H9 (cell line): ENCODE measurements at regions not wholly inside any gene's neighbourhood (a gene's known extent, or its start where the extent isn't known, plus 50 kb on each side); places are given as distances from the start of the nearest gene placed in this dataset.

Experiments
- DNase-seq: peaks from one replicate; pipeline ENCODE4 v3.0.0-alpha.2; 2017
- H2AFZ ChIP-seq: one replicate; pipeline ENCODE4 v1.6.1; 2013; ENCODE audit warnings: mild to moderate bottlenecking, low read length, control low read depth, moderate library complexity
- H2AK5ac ChIP-seq: 2 replicates; pipeline ENCODE4 v1.6.1; 2013; ENCODE audit warnings: low read length, control low read depth, mixed read lengths; ENCODE audit not compliant: insufficient read length
- H2BK120ac ChIP-seq: one replicate; pipeline ENCODE4 v1.6.1; 2013; ENCODE audit warnings: low read depth, mild to moderate bottlenecking, low read length, control low read depth, inconsistent platforms; ENCODE audit not compliant: poor library complexity, severe bottlenecking
- H2BK12ac ChIP-seq: 2 replicates; pipeline ENCODE4 v1.6.1; 2013; ENCODE audit warnings: low read length, control low read depth, mixed read lengths, low read depth; ENCODE audit not compliant: insufficient read length
- H2BK15ac ChIP-seq: 2 replicates; pipeline ENCODE4 v1.6.1; 2013; ENCODE audit warnings: low read depth, low read length, control low read depth
- H2BK20ac ChIP-seq: one replicate; pipeline ENCODE4 v1.6.1; 2013; ENCODE audit warnings: low read depth, mild to moderate bottlenecking, low read length, control low read depth, inconsistent platforms; ENCODE audit not compliant: poor library complexity, severe bottlenecking
- H2BK5ac ChIP-seq: 2 replicates; pipeline ENCODE4 v1.6.1; 2013; ENCODE audit warnings: low read length, control low read depth, mixed read lengths; ENCODE audit not compliant: insufficient read length
- H3K14ac ChIP-seq: 2 replicates; pipeline ENCODE4 v1.6.1; 2013; ENCODE audit warnings: low read length, control low read depth; ENCODE audit not compliant: insufficient read depth
- H3K18ac ChIP-seq: 2 replicates; pipeline ENCODE4 v1.6.1; 2013; ENCODE audit warnings: low read depth, mild to moderate bottlenecking, mixed read lengths, low read length, control low read depth; ENCODE audit not compliant: insufficient read length
- H3K23ac ChIP-seq: 2 replicates; pipeline ENCODE4 v1.6.1; 2013; ENCODE audit warnings: low read length, control low read depth, mixed read lengths, low read depth; ENCODE audit not compliant: insufficient read length
- H3K23me2 ChIP-seq: 2 replicates; pipeline ENCODE4 v1.6.1; 2013; ENCODE audit warnings: low read depth, mild to moderate bottlenecking, mixed read lengths, low read length, control low read depth; ENCODE audit not compliant: insufficient read length, poor library complexity, severe bottlenecking
- H3K27ac ChIP-seq: 2 replicates; pipeline ENCODE4 v1.5.1; 2013; ENCODE audit warnings: low read length, control low read depth, mixed read lengths, low read depth; ENCODE audit not compliant: insufficient read length
- H3K27me3 ChIP-seq: 2 replicates; pipeline ENCODE4 v1.6.1; 2013; ENCODE audit warnings: low read length, control low read depth, inconsistent platforms; ENCODE audit not compliant: insufficient read depth
- H3K4ac ChIP-seq: 2 replicates; pipeline ENCODE4 v1.6.1; 2013; ENCODE audit warnings: low read depth, mild to moderate bottlenecking, control low read depth, inconsistent platforms, low read length, moderate library complexity
- H3K4me1 ChIP-seq: 2 replicates; pipeline ENCODE4 v1.6.1; 2013; ENCODE audit warnings: low read length, control low read depth, inconsistent platforms; ENCODE audit not compliant: insufficient read depth
- H3K4me2 ChIP-seq: 2 replicates; pipeline ENCODE4 v1.6.1; 2013; ENCODE audit warnings: low read length, control low read depth, mixed read lengths; ENCODE audit not compliant: insufficient read length, insufficient read depth
- H3K56ac ChIP-seq: 2 replicates; pipeline ENCODE4 v1.6.1; 2013; ENCODE audit warnings: low read depth, mild to moderate bottlenecking, mixed read lengths, low read length, control low read depth; ENCODE audit not compliant: insufficient read length
- H3K79me1 ChIP-seq: 2 replicates; pipeline ENCODE4 v1.6.1; 2013; ENCODE audit warnings: low read depth, mild to moderate bottlenecking, moderate library complexity, low read length, control low read depth, inconsistent platforms; ENCODE audit not compliant: insufficient read depth, poor library complexity, severe bottlenecking
- H3K79me2 ChIP-seq: 2 replicates; pipeline ENCODE4 v1.6.1; 2013; ENCODE audit warnings: low read length, control low read depth, inconsistent platforms; ENCODE audit not compliant: insufficient read depth
- H3K9ac ChIP-seq: 2 replicates; pipeline ENCODE4 v1.6.1; 2013; ENCODE audit warnings: low read length, control low read depth, mixed read lengths; ENCODE audit not compliant: insufficient read length; ENCODE audit errors: extremely low read depth
- H3K9me3 ChIP-seq: one replicate; pipeline ENCODE4 v1.6.1; 2013; ENCODE audit warnings: low read depth, low read length, inconsistent platforms; ENCODE audit not compliant: control insufficient read depth
- H3T11ph ChIP-seq: one replicate; pipeline ENCODE4 v1.6.1; 2013; ENCODE audit warnings: mild to moderate bottlenecking, low read length, control low read depth, inconsistent platforms
- H4K20me1 ChIP-seq: one replicate; pipeline ENCODE4 v1.6.1; 2013; ENCODE audit not compliant: control insufficient read depth, insufficient read length, insufficient read depth
- H4K5ac ChIP-seq: 2 replicates; pipeline ENCODE4 v1.6.1; 2013; ENCODE audit warnings: low read depth, mild to moderate bottlenecking, mixed read lengths, low read length, control low read depth; ENCODE audit not compliant: insufficient read length
- H4K8ac ChIP-seq: replicated peaks from 2 replicates; pipeline ENCODE4 v1.6.1; 2013; ENCODE audit warnings: low read length, control low read depth, mixed read lengths, low read depth; ENCODE audit not compliant: insufficient read length
- H4K91ac ChIP-seq: 2 replicates; pipeline ENCODE4 v1.6.1; 2013; ENCODE audit warnings: low read depth, mild to moderate bottlenecking, moderate library complexity, mixed read lengths, low read length, control low read depth; ENCODE audit not compliant: insufficient read length
- H3K27ac Mint-ChIP-seq, 3 experiments: 2 replicates in 2 of 3; 3 replicates in 1 of 3; pipeline ENCODE4 v1.8.0; 2020 to 2021; ENCODE audit warnings: mixed read lengths in 3 of 3, mild to moderate bottlenecking in 1 of 3, moderate library complexity in 1 of 3
- H3K27me3 Mint-ChIP-seq: 2 replicates; pipeline ENCODE4 v1.8.0; 2021; ENCODE audit warnings: low read depth, mild to moderate bottlenecking, moderate library complexity, mixed read lengths
- H3K36me3 Mint-ChIP-seq, 3 experiments: 2 replicates in 2 of 3; 3 replicates in 1 of 3; pipeline ENCODE4 v1.8.0; 2020 to 2021; ENCODE audit warnings: low read depth in 3 of 3, mixed read lengths in 3 of 3; ENCODE audit not compliant: insufficient read depth in 1 of 3
- H3K4me1 Mint-ChIP-seq, 2 experiments: 2 replicates each; pipeline ENCODE4 v1.8.0; 2020; ENCODE audit warnings: mixed read lengths in 2 of 2
- H3K4me3 Mint-ChIP-seq, 2 experiments: 2 replicates in 1 of 2; 3 replicates in 1 of 2; pipeline ENCODE4 v1.8.0; 2020 to 2021; ENCODE audit warnings: mild to moderate bottlenecking in 2 of 2, mixed read lengths in 2 of 2, moderate library complexity in 1 of 2
- H3K9me3 Mint-ChIP-seq, 2 experiments: 2 replicates in 1 of 2; 3 replicates in 1 of 2; pipeline ENCODE4 v1.8.0; 2020; ENCODE audit warnings: mild to moderate bottlenecking in 2 of 2, mixed read lengths in 2 of 2, moderate library complexity in 1 of 2
- CTCF ChIP-seq: fragments of 200-600 bp; sonication (generic); conservative IDR thresholded peaks from 3 replicates; pipeline ENCODE4 v1.8.0; 2021; ENCODE audit warnings: antibody characterized with exemption, mild to moderate bottlenecking
- WGBS: extraction: QIAGEN DNeasy Blood & Tissue Kit; methylation state at CpG from one replicate; pipeline ENCODE4 v1.1.7; 2013; ENCODE audit warnings: missing lambda C conversion rate, low lambda C conversion rate, mixed read lengths; ENCODE audit not compliant: insufficient read length; ENCODE audit errors: extremely low coverage; 5-methylcytosine and 5-hydroxymethylcytosine counted together

DNA sequence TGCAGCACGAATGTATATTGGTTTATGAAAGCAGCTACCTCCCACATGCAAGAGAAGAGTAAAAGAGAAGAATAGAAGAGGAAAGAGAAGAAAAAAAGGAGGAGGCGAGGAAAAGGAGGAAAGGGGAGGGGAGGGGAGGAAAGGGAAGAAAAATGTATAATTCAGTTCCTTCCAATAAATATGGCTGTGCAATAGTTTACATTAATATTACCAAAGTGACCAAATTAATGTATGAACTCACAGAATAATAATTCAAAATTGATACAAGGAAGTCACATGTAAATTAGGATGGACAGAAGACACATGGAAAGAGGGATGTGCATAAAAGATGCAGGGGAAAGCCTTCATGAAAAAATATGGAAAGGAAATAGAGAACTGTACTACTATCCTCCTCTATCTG is 172.5 kb downstream of the SLC38A4 start:
- no peak overlapping the region for H3K9ac ChIP-seq
- H3K36me3 Mint-ChIP-seq: peaks cover 6 to 8% (median 7%) of the 10 kb centered on the region in 3 experiments; a peak in 6 of 7 replicates
- H3K27me3 Mint-ChIP-seq: no peaks in the 10 kb centered on the region
- H3K9me3 Mint-ChIP-seq: peaks cover 7% of the 10 kb centered on the region in 2 experiments; a peak in 4 of 5 replicates
- no peaks in the 10 kb centered on the region for H3K79me2 ChIP-seq
- peaks cover 4% of the 10 kb centered on the region; the same call in 1 of the 2 replicates for H3K4me1 ChIP-seq
- no peak overlapping the region for H3K4ac ChIP-seq
- no peak overlapping the region for H4K91ac ChIP-seq
- H3K79me1 ChIP-seq: no peaks in the 10 kb centered on the region
- H3T11ph ChIP-seq: no peak overlapping the region
- DNase-seq: no peak
- H2BK12ac ChIP-seq: no peak overlapping the region
- no peak overlapping the region for H3K56ac ChIP-seq
- no peak for TF ChIP-seq CTCF
- H3K23ac ChIP-seq: no peak overlapping the region
- H3K27me3 ChIP-seq: no peaks in the 10 kb centered on the region
- no peaks in the 10 kb centered on the region for H4K20me1 ChIP-seq
- H2BK20ac ChIP-seq: no peak overlapping the region
- no peak overlapping the region for H2BK15ac ChIP-seq
- H3K14ac ChIP-seq: no peak overlapping the region
- H3K9me3 ChIP-seq: no peaks in the 10 kb centered on the region
- H3K4me2 ChIP-seq: no peak overlapping the region
- no peak overlapping the region for H2AFZ ChIP-seq
- H3K4me3 Mint-ChIP-seq: no peak overlapping the region
- H3K27ac Mint-ChIP-seq: no peak overlapping the region
- H3K18ac ChIP-seq: no peak overlapping the region
- no peaks in the 10 kb centered on the region for H3K23me2 ChIP-seq
- no peak overlapping the region for H4K5ac ChIP-seq
- peaks cover 0 to 2% of the 10 kb centered on the region in 2 experiments; a peak in 1 of 4 replicates for H3K4me1 Mint-ChIP-seq
- no peak overlapping the region for H2AK5ac ChIP-seq
- no CpG with 5 or more reads among the region's 2 CpGs for WGBS
- no peak overlapping the region for H4K8ac ChIP-seq
- no peak overlapping the region for H2BK5ac ChIP-seq
- no peak overlapping the region for H2BK120ac ChIP-seq
- H3K27ac ChIP-seq: no peak overlapping the region
